WTC11 (cell line): ENCODE measurements at regions not wholly inside any gene's neighbourhood (a gene's known extent, or its start where the extent isn't known, plus 50 kb on each side); places are given as distances from the start of the nearest gene placed in this dataset.

Experiments used
- ATAC-seq: fragments of 200-7000 bp; cut with Tn5 transposase; 2 replicates; pipeline ENCODE4 v1.10.0; 2021; ENCODE audit warnings: mild to moderate bottlenecking, moderate library complexity
- CTCF ChIA-PET: fragments of 300-600 bp; sonication (Branson Sonifier 250); formaldehyde crosslinking; loops from one replicate; lab custom pipeline; 2021; ENCODE audit warnings: antibody characterized with exemption; lab: Charles Lee
- POLR2A ChIA-PET: fragments of 350-600 bp; sonication (Branson Sonifier 250); formaldehyde crosslinking; loops from one replicate; lab custom pipeline; 2021; ENCODE audit warnings: antibody characterized with exemption; lab: Charles Lee
- DNase-seq: peaks from one replicate; pipeline ENCODE4 v3.0.0; 2021; ENCODE audit warnings: low spot score
- H3K27ac Mint-ChIP-seq: 2 replicates; pipeline ENCODE4 v1.8.0; 2021; ENCODE audit warnings: mixed read lengths
- H3K27me3 Mint-ChIP-seq: 2 replicates; pipeline ENCODE4 v1.8.0; 2021; ENCODE audit warnings: low read depth, mild to moderate bottlenecking, moderate library complexity, mixed read lengths
- H3K36me3 Mint-ChIP-seq: 2 replicates; pipeline ENCODE4 v1.8.0; 2021; ENCODE audit warnings: mixed read lengths
- H3K4me1 Mint-ChIP-seq: 2 replicates; pipeline ENCODE4 v1.8.0; 2022; ENCODE audit warnings: mixed read lengths
- H3K4me3 Mint-ChIP-seq: 2 replicates; pipeline ENCODE4 v1.8.0; 2021; ENCODE audit warnings: mild to moderate bottlenecking, moderate library complexity, mixed read lengths
- H3K9me3 Mint-ChIP-seq: 2 replicates; pipeline ENCODE4 v1.8.0; 2021; ENCODE audit warnings: mixed read lengths
- ATF1 ChIP-seq: sonication (generic); formaldehyde crosslinking; IDR thresholded peaks from 2 replicates; pipeline ENCODE4 v1.8.1; 2023; ENCODE audit warnings: mild to moderate bottlenecking, moderate library complexity, missing genetic modification reagents
- FOXP4 ChIP-seq: sonication (generic); formaldehyde crosslinking; IDR thresholded peaks from 2 replicates; pipeline ENCODE4 v1.8.0; 2022; ENCODE audit warnings: mild to moderate bottlenecking, missing genetic modification reagents
- GTF2I ChIP-seq: fragments of 250-450 bp; sonication (Bioruptor Pico); conservative IDR thresholded peaks from 2 replicates; pipeline ENCODE4 v1.4.0; 2021; ENCODE audit warnings: mild to moderate bottlenecking
- IRF1 ChIP-seq: sonication (generic); formaldehyde crosslinking; IDR thresholded peaks from 2 replicates; pipeline ENCODE4 v1.8.0; 2023; ENCODE audit warnings: missing genetic modification reagents
- IRF2 ChIP-seq: sonication (generic); formaldehyde crosslinking; IDR thresholded peaks from 2 replicates; pipeline ENCODE4 v1.8.0; 2022; ENCODE audit warnings: low read depth, missing genetic modification reagents, borderline replicate concordance
- JUN ChIP-seq: sonication (generic); formaldehyde crosslinking; IDR thresholded peaks from 2 replicates; pipeline ENCODE4 v1.8.0; 2023; ENCODE audit warnings: mild to moderate bottlenecking, missing genetic modification reagents
- PRDM15 ChIP-seq: sonication (generic); formaldehyde crosslinking; IDR thresholded peaks from 2 replicates; pipeline ENCODE4 v1.8.0; 2022; ENCODE audit warnings: missing genetic modification reagents
- TCF7 ChIP-seq: sonication (generic); formaldehyde crosslinking; IDR thresholded peaks from 2 replicates; pipeline ENCODE4 v1.8.0; 2022; ENCODE audit warnings: mild to moderate bottlenecking, low read depth, missing genetic modification reagents, moderate library complexity
- USF2 ChIP-seq: sonication (generic); formaldehyde crosslinking; IDR thresholded peaks from 2 replicates; pipeline ENCODE4 v1.8.1; 2023; ENCODE audit warnings: mild to moderate bottlenecking, missing genetic modification reagents, moderate library complexity
- ZNF263 ChIP-seq: sonication (generic); formaldehyde crosslinking; IDR thresholded peaks from 2 replicates; pipeline ENCODE4 v1.8.1; 2022; ENCODE audit warnings: low read depth, mild to moderate bottlenecking, moderate library complexity, missing genetic modification reagents
- ZNF396 ChIP-seq: fragments of 250-450 bp; sonication (Bioruptor Pico); IDR thresholded peaks from 2 replicates; pipeline ENCODE4 v1.8.0; 2021; ENCODE audit warnings: mild to moderate bottlenecking, moderate library complexity, borderline replicate concordance
- ZNF416 ChIP-seq: fragments of 250-450 bp; sonication (Bioruptor Pico); IDR thresholded peaks from 2 replicates; pipeline ENCODE4 v1.9.0; 2021; ENCODE audit warnings: mild to moderate bottlenecking, inconsistent platforms
- ZNF423 ChIP-seq: fragments of 250-450 bp; sonication (Bioruptor Pico); IDR thresholded peaks from 2 replicates; pipeline ENCODE4 v2.1.2; 2022; ENCODE audit warnings: mild to moderate bottlenecking, moderate library complexity
- TF ChIP-seq, protein P1 (sequence below): sonication (generic); formaldehyde crosslinking; conservative IDR thresholded peaks from 2 replicates; pipeline ENCODE4 v1.8.1; 2022; ENCODE audit warnings: mild to moderate bottlenecking, missing genetic modification reagents
- TF ChIP-seq, protein P2 (sequence below): sonication (generic); formaldehyde crosslinking; IDR thresholded peaks from 2 replicates; pipeline ENCODE4 v1.8.1; 2023; ENCODE audit warnings: mild to moderate bottlenecking, missing genetic modification reagents, moderate library complexity

DNA sequence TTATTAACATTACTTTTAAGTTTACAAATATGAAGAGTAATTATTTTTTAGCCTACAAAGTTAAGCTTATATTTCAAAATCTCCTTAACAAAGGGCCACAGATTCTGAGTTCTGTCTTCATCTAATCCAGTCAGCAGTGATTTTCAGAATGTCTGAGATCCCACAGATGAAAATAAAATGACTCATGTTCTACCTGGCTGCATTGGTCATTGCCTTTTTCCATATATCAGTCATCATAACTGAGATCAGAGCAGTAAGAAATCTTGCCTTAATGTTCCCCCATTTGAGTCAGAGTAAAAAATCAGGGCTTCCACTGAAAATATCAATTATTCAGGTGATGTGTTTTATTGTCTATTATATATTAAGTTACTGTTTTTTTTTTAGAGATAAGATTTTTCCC, 416.1 kb downstream of the MRPL39 start (continued):
- TF ChIP-seq, protein P1, sequence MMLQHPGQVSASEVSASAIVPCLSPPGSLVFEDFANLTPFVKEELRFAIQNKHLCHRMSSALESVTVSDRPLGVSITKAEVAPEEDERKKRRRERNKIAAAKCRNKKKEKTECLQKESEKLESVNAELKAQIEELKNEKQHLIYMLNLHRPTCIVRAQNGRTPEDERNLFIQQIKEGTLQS (CRISPR knock-in tag): no peak
- no peak for TF ChIP-seq JUN (CRISPR knock-in tag)
- no peak for TF ChIP-seq GTF2I (CRISPR knock-in tag)
- TF ChIP-seq ZNF423 (CRISPR knock-in tag): no peak
- TF ChIP-seq ZNF263 (CRISPR knock-in tag): no peak

DNA sequence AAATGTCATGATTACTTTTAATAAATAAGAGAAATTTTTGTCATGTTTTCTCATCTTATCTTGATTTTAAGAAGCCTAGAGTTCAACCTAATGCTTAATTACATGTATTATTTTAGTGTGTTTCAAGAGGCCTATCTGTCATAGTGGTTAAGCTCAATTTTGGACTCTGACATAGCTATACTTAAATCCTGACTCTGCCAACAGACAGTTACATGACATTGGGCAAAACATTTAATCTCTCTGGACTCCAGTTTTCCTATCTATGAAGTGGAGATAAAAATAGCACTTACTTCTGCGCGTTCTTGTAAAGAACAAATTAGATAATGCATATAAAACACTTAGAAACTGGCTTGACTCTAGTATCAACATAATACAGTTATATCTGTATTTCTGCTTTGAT, 417.8 kb downstream of the MRPL39 start:
- ChIA-PET POLR2A (no interaction called here), CTCF (no interaction called here)
- ATAC-seq (no peak), DNase-seq (no peak)
- Mint-ChIP-seq H3K4me1 (no peaks in the 10 kb centered on the region), H3K27me3 (no peaks in the 10 kb centered on the region), H3K36me3 (no peaks in the 10 kb centered on the region; the same call in 1 of the 2 replicates), H3K27ac (no peak overlapping the region), H3K4me3 (no peak overlapping the region), H3K9me3 (peaks cover 14% of the 10 kb centered on the region)
- TF ChIP-seq ZNF396 (no peak), JUN (CRISPR knock-in tag) (no peak), TCF7 (CRISPR knock-in tag) (no peak)

DNA sequence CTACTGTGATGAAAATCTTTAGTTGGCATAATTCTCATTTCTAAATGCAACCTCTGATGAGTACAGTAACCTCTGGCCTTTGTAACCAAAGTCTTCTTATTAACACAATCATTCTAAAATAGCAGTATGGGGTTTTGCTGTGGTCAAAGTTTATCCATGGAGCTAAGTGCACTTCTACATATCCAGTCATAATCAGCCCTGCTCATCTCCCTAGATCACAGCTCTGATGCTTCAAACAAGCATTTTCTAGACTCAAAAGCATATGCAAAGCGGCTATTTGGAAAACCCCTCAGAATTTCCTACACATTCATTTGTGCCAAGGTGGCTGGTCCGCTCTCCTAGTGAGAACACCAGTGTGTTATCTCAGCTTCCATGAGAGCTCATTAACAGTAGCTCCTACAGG, 418.6 kb downstream of the MRPL39 start:
- no peaks in the 10 kb centered on the region for H3K4me1 Mint-ChIP-seq
- H3K9me3 Mint-ChIP-seq: peaks cover 19% of the 10 kb centered on the region
- no peak overlapping the region for H3K27ac Mint-ChIP-seq
- no peaks in the 10 kb centered on the region for H3K27me3 Mint-ChIP-seq
- ChIA-PET CTCF (no interaction called here), POLR2A (no interaction called here)
- TF ChIP-seq IRF1 (CRISPR knock-in tag) (no peak), TCF7 (CRISPR knock-in tag) (no peak), PRDM15 (CRISPR knock-in tag) (no peak), ZNF416 (CRISPR knock-in tag) (no peak), IRF2 (CRISPR knock-in tag) (no peak), FOXP4 (CRISPR knock-in tag) (no peak), ATF1 (CRISPR knock-in tag) (no peak), USF2 (no peak)
- TF ChIP-seq, protein P2, sequence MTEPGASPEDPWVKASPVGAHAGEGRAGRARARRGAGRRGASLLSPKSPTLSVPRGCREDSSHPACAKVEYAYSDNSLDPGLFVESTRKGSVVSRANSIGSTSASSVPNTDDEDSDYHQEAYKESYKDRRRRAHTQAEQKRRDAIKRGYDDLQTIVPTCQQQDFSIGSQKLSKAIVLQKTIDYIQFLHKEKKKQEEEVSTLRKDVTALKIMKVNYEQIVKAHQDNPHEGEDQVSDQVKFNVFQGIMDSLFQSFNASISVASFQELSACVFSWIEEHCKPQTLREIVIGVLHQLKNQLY (CRISPR knock-in tag): no peak
- H3K36me3 Mint-ChIP-seq: no peaks in the 10 kb centered on the region; the same call in 1 of the 2 replicates
- DNase-seq: no peak
- H3K4me3 Mint-ChIP-seq: no peak overlapping the region
- ATAC-seq: no peak
